ENCODE measurements at regions not wholly inside any gene's neighbourhood (a gene's known extent, or its start where the extent isn't known, plus 50 kb on each side); places are given as distances from the start of the nearest gene placed in this dataset.

- DNase-seq = no peak
Measured at GRCh38 chrX:82087699-82088098, 885.8 kb downstream of the SH3BGRL start.

GRCh38 chrX:82092307-82092706 is 890.4 kb downstream of the SH3BGRL start:
- DNase-seq = no peak

DNA sequence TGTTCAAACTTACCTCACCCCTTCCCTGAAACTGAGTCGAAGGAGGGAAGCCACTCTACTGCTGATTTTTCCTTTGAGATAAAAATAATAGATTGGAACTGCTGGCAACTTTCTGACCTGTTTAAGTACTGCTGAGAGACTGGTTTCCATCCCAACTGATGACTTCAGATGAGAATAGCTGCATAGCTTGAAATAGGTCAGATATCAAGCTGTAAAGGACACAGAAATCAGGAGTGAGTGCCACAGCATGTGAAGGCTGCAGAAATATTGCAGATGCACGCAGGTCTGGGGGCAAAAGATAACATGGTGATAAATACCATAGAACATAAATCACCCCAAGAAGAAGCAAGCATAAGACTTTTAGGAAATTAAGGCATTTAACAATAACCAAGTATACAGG is 923.2 kb downstream of the SH3BGRL start:
- no peak for DNase-seq

- DNase-seq = no peak
Measured at GRCh38 chrX:82127228-82128123, 925.6 kb downstream of the SH3BGRL start.

DNA sequence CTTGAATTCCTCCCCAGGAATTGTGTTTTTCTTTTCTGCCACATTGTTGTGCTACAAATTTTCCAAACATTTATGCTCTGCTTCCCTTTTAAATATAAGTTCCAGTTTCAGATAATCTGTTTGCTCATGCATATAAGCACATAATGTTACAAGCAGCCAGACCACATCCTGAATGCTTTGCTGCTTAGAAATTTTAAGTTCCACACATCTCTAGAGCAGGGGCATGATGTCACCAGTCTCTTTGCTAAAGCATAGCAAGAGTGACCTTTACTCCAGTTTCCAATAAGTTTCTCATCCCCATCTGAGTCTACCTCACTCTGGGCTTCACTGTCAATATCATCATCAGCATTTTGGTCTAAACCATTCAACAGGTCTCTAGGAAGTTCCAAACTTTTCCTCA is 932.5 kb downstream of the SH3BGRL start:
- no peak for DNase-seq

GRCh38 chrX:82141942-82142341 is 940.0 kb downstream of the SH3BGRL start:
- DNase-seq = no peak

DNA sequence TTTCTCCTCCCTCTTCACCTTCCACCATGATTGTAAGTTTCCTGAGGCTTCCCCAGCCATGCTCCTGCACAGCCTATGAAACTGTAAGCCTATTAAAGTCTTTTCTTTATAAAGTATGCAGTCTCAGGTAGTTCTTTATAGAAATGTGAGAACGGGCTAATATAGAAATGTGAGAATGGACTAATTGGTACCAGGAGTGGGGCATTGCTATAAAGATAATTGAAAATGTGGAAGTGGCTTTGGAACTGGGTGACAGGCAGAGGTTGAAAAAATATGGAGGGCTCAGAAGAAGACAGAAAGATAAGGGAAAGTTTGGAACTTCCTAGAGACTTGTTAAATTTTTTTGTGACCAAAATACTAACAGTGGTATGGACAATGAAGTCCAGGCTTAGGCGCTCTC is 959.3 kb downstream of the SH3BGRL start:
- DNase-seq = no peak

GRCh38 chrX:82163701-82164100 is 961.8 kb downstream of the SH3BGRL start:
- DNase-seq = no peak

DNA sequence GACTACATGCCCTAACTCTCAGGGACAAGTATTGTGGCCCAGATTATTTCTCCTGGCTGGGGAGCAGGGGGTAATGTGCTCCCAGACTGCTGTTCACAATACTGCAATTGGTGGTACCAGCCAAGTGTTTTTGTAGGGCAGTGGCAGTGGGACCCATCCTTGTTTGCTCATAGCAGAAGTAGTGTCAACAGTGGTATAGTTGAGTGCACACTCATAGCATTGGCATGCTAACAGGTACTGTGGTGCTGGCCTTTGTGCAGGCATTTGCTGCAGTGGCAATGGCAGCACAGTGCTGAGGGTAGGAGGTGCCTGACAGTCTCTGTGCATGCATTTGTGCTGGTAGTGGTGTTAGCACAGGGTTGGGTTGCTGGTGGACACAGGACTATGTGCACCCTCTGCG is 995.0 kb downstream of the SH3BGRL start:
- DNase-seq = no peak

- no peak for DNase-seq
Measured at GRCh38 chrX:82208975-82209374, 1007.1 kb downstream of the SH3BGRL start.

- peak; percentile 28 to 42 for DNase-seq
Measured at GRCh38 chrX:82218361-82218760, 1016.5 kb downstream of the SH3BGRL start.

DNA sequence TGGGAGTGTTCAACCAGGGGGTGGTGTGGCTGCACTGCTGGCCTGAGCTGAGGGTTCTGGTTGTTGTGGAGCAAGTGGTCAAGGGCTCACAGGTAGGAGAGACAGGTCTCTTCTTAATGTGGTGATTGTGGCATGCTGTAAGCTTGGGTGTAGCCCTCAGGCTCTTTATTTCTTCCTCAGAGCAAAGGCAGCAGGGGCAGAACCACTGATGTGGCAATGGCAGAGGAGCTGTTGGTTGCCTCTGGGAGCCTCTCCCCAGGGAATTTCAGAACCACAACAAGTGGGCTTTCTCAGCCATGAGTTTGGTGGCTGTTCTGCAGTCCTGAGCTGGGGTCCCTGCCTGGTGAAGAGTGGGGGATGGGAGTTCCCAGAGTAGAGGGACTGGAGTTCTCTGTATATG is 1017.2 kb downstream of the SH3BGRL start:
- DNase-seq = no peak

DNA sequence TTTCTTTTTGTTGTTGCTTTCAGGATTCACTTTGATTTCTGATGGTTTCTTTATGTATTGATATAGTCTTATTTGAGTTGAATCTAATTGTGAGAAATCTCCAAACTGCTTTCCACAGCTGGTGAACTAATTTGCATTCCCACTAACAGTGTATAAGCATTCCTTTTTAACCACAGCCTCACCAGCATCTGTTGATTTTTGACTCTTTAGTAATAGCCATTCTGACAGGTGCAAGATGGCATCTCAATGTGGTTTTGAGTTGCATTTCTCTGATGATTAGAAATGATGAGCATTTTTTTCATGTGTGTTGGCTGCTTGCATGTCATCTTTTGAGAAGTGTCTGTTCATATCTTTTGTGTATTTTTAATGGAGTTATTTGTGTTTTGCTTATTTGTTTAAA is 1023.1 kb downstream of the SH3BGRL start:
- DNase-seq = no peak

DNA sequence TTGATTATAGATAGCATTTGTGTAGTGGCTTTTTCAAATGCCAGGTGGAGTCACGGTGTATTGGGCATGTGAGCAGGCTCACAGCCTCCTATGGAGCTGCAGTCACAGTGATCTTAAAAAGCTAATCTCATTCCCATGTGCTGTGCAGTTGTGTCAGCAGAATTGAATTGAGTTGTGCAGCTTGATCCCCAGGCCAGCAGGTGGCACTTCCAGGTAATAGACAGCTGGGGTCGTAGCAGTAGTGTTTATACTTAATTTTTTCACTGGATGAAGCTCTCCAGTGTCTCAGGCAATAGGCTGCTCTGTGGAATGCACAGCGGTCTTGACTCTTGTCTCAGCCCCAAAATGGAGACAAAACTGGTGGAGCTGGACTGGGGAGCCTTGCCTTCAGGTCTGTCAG is 1028.1 kb downstream of the SH3BGRL start:
- DNase-seq = peak in 1 of 2 experiments; percentile 0

GRCh38 chrX:82232679-82233078 is 1030.8 kb downstream of the SH3BGRL start:
- DNase-seq = no peak

DNA sequence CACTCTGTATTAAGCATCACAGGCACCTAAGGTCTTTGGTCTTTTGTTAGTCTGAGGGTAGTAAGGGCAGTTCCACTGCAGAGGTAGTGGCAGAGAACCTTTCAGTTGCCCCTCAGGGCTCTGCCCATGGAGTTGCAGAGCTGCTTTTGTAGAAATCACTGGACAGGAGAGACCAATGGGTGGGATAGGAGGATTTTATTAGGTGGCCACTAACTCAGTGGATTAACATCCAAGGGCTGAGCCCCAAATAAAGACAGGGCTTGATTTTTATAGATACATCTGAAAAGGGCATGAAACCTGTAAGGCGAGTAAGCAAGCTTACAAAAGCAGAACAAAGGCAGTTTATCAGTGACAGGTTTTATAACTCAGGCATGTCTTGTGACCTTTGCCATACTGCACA is 1035.4 kb downstream of the SH3BGRL start:
- DNase-seq = no peak
